SIG-M5 treated with dmso at 0.1 percent for 504 hours (cell line): ENCODE measurements at regions not wholly inside any gene's neighbourhood (a gene's known extent, or its start where the extent isn't known, plus 50 kb on each side); places are given as distances from the start of the nearest gene placed in this dataset.

ENCODE experiments used
- DNase-seq: peaks from one replicate; lab custom pipeline; 2025; ENCODE audit not compliant: unreplicated experiment; lab: John Stamatoyannopoulos, UW

- DNase-seq: no peak
Measured at GRCh38 chr14:104435147-104436046, 144.2 kb upstream of the C14orf180 start.

DNA sequence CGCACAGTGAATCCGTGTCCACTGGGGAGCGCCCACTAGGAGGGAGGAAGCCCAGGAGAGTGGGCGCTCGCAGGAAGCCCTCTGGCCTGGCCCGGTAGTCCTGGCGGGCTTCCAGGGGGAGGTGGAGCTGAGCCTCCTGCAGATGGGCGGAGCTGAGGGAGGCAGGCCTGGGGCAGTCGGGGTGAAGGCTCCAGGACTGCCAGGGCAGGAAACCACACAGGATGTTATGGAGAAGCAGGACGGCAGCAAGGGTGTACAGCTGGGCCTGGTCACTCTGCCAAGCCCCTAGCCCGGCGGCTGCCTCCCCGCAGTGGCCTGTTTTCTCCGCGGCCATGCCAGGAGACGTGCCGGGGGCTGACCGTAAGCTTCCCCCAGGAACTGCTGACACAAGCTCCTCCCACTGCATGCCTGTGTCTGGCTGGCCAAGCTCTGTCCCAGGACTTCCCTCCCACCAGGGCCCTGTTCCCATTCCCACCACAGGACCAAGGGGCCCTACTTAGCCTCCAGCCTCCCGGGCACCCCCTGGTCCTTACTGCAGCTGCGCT lies 143.4 kb upstream of the C14orf180 start:
- no peak for DNase-seq

- no peak for DNase-seq
Measured at GRCh38 chr14:104436741-104437701, 142.5 kb upstream of the C14orf180 start.

GRCh38 chr14:104437703-104438102 lies 141.9 kb upstream of the C14orf180 start:
- no peak for DNase-seq

DNA sequence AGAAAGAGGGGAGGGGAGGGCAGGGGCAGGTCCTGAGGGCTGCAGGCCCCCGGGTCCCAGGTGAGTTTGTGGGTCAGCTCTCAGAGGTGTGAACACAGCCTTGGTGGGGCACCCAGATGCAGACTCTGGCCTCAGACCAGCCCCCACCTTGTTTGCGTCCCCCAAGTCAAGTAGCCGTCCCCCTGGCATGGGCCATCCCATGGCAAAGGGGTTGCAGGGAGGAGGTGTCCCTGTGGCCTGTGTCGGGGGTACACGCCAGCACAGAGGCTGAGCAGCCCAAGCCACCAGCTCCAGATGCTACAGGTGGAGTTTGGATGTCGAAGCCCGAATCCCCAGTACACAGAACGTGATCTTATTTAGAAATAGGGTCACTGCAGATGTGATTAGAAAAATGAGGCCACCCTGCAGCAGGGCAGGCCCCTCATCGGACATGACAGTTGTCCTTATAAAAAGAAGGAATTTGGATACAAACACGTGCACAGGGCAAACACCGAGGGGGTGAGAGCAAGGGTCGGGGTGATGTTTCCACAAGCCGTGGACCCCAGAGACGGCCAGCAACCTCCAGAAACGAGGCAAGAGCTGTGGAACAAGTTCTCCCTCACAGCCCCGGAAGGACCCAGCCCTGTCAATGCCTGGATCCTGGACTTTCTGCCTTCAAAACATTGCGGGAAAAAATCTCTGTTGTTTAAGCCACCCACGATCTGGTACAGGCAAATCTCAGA lies 141.2 kb upstream of the C14orf180 start:
- no peak for DNase-seq

DNA sequence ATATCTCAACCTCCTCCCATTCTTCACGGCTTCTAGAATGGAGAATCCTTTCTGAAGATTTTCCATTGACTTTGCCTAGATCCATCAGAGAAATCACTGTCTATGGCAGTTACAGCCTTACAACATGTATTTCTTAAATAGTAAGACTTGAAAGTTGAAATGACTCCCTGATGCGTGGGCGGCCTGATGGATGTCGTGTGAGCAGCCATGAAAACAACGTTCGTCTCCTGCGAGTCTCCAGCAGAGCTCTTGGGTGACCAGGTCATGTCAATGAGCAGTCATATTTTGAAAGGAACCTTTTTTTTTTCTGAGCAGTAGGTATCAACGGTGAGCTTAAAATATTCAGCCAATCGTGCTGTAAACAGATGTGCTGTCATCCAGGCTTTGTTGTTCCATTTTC lies 139.9 kb upstream of the C14orf180 start:
- no peak for DNase-seq

DNA sequence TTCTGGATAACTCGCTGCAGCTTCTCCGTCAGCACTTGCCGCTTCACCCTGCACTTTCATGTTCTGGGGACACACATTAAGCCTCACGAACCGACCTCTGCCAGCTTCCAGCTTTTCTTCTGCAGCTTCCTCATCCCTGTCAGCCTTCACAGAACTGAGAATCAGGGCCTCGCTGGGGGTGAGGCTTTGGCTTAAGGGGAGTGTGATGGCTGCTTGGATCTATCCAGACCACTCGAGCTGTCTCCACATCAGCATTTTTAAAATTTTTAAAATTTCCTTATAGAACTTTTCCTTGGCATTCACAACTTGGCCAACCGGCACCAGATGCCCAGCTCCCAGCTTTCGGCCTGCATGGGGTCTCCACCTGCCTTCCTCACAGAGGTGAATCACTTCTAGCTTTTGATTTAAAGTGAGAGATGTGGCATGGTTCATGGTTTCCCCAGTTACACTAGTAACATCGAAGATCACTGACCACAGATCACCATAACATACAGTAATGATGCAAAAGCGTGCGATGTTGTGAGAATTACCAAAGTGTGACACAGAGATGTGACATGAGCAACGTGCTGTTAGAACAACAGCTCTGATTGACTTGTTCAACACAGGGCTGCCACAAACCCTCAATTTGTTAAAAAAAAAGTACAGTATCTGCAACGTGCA lies 139.1 kb upstream of the C14orf180 start:
- no peak for DNase-seq

GRCh38 chr14:104441275-104442106 lies 138.1 kb upstream of the C14orf180 start:
- DNase-seq: no peak

DNA sequence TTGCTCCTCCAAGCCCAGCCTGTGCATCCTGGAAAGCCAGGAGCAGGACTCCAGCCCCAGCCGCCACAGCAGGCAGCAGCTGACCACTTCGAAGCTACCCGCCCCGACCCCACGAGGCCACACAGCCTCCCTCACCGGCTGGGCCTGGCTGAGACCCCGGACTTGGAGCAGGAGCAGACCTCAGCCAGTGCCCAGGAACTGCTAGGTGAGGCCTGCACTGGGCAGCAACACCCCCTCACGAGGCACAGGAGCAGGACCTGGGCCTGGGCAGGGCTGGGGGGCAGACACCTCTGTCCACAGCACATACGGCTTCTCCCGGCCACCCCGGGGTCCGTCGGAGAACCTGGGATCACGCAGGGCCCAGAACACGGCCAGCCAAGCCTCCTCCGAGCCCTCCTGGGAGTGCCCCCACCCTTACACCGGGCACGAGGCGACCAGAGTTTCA lies 137.4 kb upstream of the C14orf180 start:
- DNase-seq: no peak

GRCh38 chr14:104442631-104443390 lies 136.8 kb upstream of the C14orf180 start:
- no peak for DNase-seq

DNA sequence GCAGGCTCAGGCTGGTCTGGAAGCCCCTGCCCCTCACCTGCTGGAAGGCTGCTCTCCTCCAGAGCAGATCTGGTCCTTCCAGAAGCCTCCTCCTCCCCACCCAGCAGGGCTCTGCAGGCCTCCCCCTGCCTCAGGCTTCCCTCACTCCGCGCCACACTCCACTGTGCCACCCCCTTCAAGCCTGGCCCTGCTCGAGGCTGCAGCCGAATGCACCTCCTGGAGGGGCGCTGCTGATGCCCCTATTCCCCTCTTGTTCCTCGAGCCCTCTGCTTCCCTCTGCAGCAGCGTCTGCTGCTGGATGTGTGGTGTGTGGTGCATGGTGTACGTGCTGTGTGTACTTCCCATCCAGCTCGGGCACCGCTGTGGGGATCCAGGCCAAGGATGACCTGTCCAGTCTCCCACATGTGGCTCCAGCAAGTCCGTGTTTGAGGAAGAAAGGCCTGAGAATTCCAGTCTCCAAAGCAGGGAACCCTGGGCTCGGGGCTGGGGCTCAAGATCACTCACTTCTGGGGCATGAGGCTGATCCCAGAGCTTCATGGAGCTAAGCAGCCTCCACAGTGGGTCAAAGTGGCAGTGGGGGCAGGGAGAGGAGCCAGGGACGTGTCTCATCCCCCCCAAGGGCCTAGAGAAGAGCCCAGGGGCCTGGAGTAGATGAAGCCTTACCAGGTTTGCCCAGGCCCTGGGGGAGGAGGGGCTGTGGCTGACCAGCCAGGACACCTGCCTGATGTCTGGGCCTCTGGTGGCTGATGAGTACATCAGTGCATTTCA lies 136.0 kb upstream of the C14orf180 start:
- no peak for DNase-seq

GRCh38 chr14:104444159-104445030 lies 135.2 kb upstream of the C14orf180 start:
- DNase-seq: no peak

- no peak for DNase-seq
Measured at GRCh38 chr14:104445086-104445485, 134.5 kb upstream of the C14orf180 start.

DNA sequence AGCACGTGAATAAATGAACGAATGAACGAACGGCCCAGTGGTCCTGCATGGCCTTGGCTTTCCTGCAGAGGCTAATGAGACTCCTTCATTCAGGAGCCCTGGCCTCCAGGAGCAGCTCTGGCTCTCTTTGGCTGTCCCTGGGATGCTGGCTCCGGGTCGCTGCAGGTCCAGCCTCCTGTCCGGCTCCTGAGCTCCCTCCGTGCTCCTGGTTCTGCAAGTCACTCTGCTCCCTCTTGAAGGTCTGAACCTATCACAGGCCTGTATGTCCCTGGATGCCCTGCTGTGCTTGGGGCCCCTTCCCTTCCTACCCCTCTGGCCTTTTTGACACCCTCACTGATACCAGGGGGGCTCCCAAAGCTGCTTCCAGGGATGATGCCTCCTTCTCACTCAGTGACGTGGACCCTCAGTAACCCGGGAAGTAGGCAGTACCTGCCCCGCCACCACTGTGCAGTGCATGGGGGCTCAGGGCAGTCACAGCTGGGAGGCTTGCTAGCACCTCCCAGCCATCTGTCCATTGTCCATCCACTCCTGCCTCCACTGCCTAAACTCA lies 133.7 kb upstream of the C14orf180 start:
- no peak for DNase-seq

GRCh38 chr14:104446611-104447010 lies 133.0 kb upstream of the C14orf180 start:
- no peak for DNase-seq

DNA sequence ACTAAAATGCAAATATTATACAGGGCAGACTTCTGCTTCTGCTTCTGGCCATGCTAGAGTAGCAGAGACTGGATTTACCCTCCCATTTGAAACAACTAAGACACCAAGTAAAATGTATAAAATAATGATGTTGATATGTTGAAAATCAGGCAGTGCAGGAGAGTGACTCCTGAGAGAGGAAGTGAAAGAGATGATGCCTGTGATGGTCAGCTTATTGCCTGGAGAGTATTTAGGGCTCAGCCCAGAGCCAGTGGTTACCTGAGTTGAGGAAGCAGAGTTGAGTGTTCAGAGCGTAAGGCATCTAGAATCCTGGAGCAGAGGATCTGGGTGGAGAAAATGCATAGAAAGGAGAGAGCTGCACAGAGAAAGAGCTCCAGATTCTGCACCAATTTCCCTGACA lies 131.8 kb upstream of the C14orf180 start:
- no peak for DNase-seq

DNA sequence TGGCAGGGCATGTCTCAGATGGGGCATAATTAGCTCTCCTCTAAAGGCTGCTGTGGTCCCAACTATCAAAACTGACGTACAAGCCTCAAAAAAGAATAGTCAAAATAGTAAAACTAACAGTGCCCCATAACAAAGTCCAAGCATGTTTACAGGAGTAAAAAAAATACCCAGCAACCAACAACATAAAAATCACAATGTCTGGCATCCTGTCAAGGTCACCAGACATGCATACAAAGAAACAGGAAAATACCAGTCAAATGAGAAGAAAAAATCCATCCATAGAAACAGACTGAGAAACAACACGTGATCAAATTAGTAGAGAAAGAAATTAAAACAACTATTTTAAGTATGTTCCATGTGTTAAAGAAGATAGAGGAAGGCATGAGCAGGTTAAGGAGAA lies 131.2 kb upstream of the C14orf180 start:
- DNase-seq: no peak
